ENCODE measurements at regions not wholly inside any gene's neighbourhood (a gene's known extent, or its start where the extent isn't known, plus 50 kb on each side); places are given as distances from the start of the nearest gene placed in this dataset.

DNA sequence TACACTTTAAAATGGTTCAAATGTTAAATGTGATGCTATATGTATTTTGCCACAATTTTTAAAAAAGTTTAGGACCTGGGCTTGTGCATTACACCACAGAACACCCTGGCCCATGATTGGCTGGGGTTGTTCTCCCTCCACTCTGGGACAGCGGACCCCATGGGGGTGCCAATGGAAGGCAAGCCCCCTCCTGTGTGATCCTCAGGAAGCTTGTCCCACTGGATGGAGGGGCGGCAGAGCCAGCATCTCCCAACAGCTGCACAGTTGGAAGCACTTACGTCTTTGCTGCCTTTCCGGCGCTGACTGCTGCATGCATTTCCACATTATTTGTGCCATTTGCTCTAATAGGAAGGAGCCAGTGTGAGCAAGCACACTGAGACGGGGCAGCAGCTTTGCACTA, 196.5 kb downstream of the SHANK2 start:
- ATAC-seq = no peak
- Mint-ChIP-seq H3K4me3 (no peak overlapping the region), H3K36me3 (ENCODE audit: low read depth) (peaks cover 14% of the 10 kb centered on the region), H3K9me3 (no peaks in the 10 kb centered on the region; the same call in 2 of the 3 replicates), H3K27me3 (ENCODE audit: insufficient read depth, low read depth, poor library complexity) (no peaks in the 10 kb centered on the region), H3K4me1 (no peaks in the 10 kb centered on the region), H3K27ac (no peak overlapping the region)
- Histone ChIP-seq H2AFZ (no peak overlapping the region), H3K9me2 (ENCODE audit: insufficient read depth) (no peaks in the 10 kb centered on the region), H3K27me3 (ENCODE audit: insufficient read depth) (no peaks in the 10 kb centered on the region), H3K79me2 (replicated peaks; ENCODE audit: insufficient read depth) (no peaks in the 10 kb centered on the region), H3K4me3 (no peak overlapping the region), H3F3A (replicated peaks; ENCODE audit: low read depth) (no peaks in the 10 kb centered on the region), H3K27ac (ENCODE audit: low read depth) (no peak overlapping the region), H3K36me3 (ENCODE audit: insufficient read depth) (no peaks in the 10 kb centered on the region), H3K4me1 (ENCODE audit: insufficient read depth) (no peaks in the 10 kb centered on the region), H4K20me1 (replicated peaks; ENCODE audit: insufficient read depth) (no peaks in the 10 kb centered on the region), H3K4me2 (no peak overlapping the region)
- no peak for TF ChIP-seq POLR2AphosphoS5 (IDR thresholded peaks at IDR 0.05; ENCODE audit: low read depth)
- TF ChIP-seq, protein P1, sequence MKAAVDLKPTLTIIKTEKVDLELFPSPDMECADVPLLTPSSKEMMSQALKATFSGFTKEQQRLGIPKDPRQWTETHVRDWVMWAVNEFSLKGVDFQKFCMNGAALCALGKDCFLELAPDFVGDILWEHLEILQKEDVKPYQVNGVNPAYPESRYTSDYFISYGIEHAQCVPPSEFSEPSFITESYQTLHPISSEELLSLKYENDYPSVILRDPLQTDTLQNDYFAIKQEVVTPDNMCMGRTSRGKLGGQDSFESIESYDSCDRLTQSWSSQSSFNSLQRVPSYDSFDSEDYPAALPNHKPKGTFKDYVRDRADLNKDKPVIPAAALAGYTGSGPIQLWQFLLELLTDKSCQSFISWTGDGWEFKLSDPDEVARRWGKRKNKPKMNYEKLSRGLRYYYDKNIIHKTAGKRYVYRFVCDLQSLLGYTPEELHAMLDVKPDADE (IDR thresholded peaks at IDR 0.05) = no peak
- TF ChIP-seq ZNF114 (CRISPR knock-in tag; IDR thresholded peaks at IDR 0.05) = no peak
- no peak for TF ChIP-seq STAT1 (IDR thresholded peaks at IDR 0.05; ENCODE audit: unreplicated experiment)
- TF ChIP-seq, protein P2, sequence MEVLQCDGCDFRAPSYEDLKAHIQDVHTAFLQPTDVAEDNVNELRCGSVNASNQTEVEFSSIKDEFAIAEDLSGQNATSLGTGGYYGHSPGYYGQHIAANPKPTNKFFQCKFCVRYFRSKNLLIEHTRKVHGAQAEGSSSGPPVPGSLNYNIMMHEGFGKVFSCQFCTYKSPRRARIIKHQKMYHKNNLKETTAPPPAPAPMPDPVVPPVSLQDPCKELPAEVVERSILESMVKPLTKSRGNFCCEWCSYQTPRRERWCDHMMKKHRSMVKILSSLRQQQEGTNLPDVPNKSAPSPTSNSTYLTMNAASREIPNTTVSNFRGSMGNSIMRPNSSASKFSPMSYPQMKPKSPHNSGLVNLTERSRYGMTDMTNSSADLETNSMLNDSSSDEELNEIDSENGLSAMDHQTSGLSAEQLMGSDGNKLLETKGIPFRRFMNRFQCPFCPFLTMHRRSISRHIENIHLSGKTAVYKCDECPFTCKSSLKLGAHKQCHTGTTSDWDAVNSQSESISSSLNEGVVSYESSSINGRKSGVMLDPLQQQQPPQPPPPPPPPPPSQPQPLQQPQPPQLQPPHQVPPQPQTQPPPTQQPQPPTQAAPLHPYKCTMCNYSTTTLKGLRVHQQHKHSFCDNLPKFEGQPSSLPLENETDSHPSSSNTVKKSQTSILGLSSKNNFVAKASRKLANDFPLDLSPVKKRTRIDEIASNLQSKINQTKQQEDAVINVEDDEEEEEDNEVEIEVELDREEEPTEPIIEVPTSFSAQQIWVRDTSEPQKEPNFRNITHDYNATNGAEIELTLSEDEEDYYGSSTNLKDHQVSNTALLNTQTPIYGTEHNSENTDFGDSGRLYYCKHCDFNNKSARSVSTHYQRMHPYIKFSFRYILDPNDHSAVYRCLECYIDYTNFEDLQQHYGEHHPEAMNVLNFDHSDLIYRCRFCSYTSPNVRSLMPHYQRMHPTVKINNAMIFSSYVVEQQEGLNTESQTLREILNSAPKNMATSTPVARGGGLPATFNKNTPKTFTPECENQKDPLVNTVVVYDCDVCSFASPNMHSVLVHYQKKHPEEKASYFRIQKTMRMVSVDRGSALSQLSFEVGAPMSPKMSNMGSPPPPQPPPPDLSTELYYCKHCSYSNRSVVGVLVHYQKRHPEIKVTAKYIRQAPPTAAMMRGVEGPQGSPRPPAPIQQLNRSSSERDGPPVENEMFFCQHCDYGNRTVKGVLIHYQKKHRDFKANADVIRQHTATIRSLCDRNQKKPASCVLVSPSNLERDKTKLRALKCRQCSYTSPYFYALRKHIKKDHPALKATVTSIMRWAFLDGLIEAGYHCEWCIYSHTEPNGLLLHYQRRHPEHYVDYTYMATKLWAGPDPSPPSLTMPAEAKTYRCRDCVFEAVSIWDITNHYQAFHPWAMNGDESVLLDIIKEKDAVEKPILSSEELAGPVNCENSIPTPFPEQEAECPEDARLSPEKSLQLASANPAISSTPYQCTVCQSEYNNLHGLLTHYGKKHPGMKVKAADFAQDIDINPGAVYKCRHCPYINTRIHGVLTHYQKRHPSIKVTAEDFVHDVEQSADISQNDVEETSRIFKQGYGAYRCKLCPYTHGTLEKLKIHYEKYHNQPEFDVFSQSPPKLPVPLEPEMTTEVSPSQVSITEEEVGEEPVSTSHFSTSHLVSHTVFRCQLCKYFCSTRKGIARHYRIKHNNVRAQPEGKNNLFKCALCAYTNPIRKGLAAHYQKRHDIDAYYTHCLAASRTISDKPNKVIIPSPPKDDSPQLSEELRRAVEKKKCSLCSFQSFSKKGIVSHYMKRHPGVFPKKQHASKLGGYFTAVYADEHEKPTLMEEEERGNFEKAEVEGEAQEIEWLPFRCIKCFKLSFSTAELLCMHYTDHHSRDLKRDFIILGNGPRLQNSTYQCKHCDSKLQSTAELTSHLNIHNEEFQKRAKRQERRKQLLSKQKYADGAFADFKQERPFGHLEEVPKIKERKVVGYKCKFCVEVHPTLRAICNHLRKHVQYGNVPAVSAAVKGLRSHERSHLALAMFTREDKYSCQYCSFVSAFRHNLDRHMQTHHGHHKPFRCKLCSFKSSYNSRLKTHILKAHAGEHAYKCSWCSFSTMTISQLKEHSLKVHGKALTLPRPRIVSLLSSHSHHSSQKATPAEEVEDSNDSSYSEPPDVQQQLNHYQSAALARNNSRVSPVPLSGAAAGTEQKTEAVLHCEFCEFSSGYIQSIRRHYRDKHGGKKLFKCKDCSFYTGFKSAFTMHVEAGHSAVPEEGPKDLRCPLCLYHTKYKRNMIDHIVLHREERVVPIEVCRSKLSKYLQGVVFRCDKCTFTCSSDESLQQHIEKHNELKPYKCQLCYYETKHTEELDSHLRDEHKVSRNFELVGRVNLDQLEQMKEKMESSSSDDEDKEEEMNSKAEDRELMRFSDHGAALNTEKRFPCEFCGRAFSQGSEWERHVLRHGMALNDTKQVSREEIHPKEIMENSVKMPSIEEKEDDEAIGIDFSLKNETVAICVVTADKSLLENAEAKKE (CRISPR knock-in tag; IDR thresholded peaks at IDR 0.05) = no peak
- no peak for TF ChIP-seq CREB1 (CRISPR knock-in tag; IDR thresholded peaks at IDR 0.05; ENCODE audit: low read depth)
- TF ChIP-seq, protein P3, sequence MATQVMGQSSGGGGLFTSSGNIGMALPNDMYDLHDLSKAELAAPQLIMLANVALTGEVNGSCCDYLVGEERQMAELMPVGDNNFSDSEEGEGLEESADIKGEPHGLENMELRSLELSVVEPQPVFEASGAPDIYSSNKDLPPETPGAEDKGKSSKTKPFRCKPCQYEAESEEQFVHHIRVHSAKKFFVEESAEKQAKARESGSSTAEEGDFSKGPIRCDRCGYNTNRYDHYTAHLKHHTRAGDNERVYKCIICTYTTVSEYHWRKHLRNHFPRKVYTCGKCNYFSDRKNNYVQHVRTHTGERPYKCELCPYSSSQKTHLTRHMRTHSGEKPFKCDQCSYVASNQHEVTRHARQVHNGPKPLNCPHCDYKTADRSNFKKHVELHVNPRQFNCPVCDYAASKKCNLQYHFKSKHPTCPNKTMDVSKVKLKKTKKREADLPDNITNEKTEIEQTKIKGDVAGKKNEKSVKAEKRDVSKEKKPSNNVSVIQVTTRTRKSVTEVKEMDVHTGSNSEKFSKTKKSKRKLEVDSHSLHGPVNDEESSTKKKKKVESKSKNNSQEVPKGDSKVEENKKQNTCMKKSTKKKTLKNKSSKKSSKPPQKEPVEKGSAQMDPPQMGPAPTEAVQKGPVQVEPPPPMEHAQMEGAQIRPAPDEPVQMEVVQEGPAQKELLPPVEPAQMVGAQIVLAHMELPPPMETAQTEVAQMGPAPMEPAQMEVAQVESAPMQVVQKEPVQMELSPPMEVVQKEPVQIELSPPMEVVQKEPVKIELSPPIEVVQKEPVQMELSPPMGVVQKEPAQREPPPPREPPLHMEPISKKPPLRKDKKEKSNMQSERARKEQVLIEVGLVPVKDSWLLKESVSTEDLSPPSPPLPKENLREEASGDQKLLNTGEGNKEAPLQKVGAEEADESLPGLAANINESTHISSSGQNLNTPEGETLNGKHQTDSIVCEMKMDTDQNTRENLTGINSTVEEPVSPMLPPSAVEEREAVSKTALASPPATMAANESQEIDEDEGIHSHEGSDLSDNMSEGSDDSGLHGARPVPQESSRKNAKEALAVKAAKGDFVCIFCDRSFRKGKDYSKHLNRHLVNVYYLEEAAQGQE (IDR thresholded peaks at IDR 0.05; ENCODE audit: unreplicated experiment) = no peak
- TF ChIP-seq, protein P4, sequence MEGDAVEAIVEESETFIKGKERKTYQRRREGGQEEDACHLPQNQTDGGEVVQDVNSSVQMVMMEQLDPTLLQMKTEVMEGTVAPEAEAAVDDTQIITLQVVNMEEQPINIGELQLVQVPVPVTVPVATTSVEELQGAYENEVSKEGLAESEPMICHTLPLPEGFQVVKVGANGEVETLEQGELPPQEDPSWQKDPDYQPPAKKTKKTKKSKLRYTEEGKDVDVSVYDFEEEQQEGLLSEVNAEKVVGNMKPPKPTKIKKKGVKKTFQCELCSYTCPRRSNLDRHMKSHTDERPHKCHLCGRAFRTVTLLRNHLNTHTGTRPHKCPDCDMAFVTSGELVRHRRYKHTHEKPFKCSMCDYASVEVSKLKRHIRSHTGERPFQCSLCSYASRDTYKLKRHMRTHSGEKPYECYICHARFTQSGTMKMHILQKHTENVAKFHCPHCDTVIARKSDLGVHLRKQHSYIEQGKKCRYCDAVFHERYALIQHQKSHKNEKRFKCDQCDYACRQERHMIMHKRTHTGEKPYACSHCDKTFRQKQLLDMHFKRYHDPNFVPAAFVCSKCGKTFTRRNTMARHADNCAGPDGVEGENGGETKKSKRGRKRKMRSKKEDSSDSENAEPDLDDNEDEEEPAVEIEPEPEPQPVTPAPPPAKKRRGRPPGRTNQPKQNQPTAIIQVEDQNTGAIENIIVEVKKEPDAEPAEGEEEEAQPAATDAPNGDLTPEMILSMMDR (conservative IDR thresholded peaks at IDR 0.05; ENCODE audit: low read depth in 2 of 2) = no peak
- TF ChIP-seq JUNB (IDR thresholded peaks at IDR 0.05; ENCODE audit: unreplicated experiment) = no peak
- no peak for TF ChIP-seq EZH2phosphoT487 (IDR thresholded peaks at IDR 0.05; ENCODE audit: unreplicated experiment)
- TF ChIP-seq ZNF331 (CRISPR knock-in tag; IDR thresholded peaks at IDR 0.05; ENCODE audit: low read depth) = no peak
- TF ChIP-seq NANOG (IDR thresholded peaks at IDR 0.05; ENCODE audit: borderline replicate concordance) = no peak
- DNase-seq (ENCODE audit: low spot score) = no peak
